ENCODE measurements at regions not wholly inside any gene's neighbourhood (a gene's known extent, or its start where the extent isn't known, plus 50 kb on each side); places are given as distances from the start of the nearest gene placed in this dataset.
"Not testable (repeated sequence)": the region's sequence is repeated elsewhere in the genome, so short reads cannot be mapped to it uniquely, and the experiment has no call there.

GRCh38 chr3:20832963-20833362 is 647.0 kb upstream of the SGO1 start:
- H3K4me1 ChIP-seq (ENCODE audit: insufficient read depth, low read length), result no peaks in the 10 kb centered on the region
- H3K27ac Mint-ChIP-seq, result no peak overlapping the region
- ChIA-PET CTCF (no interaction called here), POLR2A (no interaction called here)
- H3K9me3 Mint-ChIP-seq, result peaks cover 9% of the 10 kb centered on the region
- no peaks in the 10 kb centered on the region for H3K36me3 Mint-ChIP-seq (ENCODE audit: low read depth)
- H3K27me3 ChIP-seq (ENCODE audit: control insufficient read depth in 1 of 2, insufficient read depth in 2 of 2, low read length in 2 of 2), result no peaks in the 10 kb centered on the region
- H3K27ac ChIP-seq (ENCODE audit: low read depth in 1 of 2, low read length in 2 of 2), result no peak overlapping the region
- H3K36me3 ChIP-seq (ENCODE audit: insufficient read depth, low read length), result no peaks in the 10 kb centered on the region
- no peak overlapping the region for H3K4me3 Mint-ChIP-seq
- TF ChIP-seq CTCF (IDR thresholded peaks at IDR 0.05), result no peak
- DNase-seq (no peak), ATAC-seq (ENCODE audit: poor library complexity) (no peak)
- intact Hi-C loops (cut with DNase I, micrococcal nuclease), result no loop called here
- no peak overlapping the region for H3K4me3 ChIP-seq (ENCODE audit: low read length)
- no peaks in the 10 kb centered on the region for H3K27me3 Mint-ChIP-seq
- no peaks in the 10 kb centered on the region for H3K4me1 Mint-ChIP-seq (ENCODE audit: low read depth)
- no peaks in the 10 kb centered on the region for H3K9me3 ChIP-seq (ENCODE audit: control insufficient read depth in 1 of 2, insufficient read depth in 1 of 2, low read length in 2 of 2)

GRCh38 chr3:20822251-20822650 is 636.2 kb upstream of the SGO1 start:
- CTCF ChIA-PET, result no interaction called here
- H3K4me1 Mint-ChIP-seq (ENCODE audit: low read depth), result no peaks in the 10 kb centered on the region
- POLR2A ChIA-PET, result no interaction called here
- peaks cover 7 to 19% of the 10 kb centered on the region in 2 experiments for H3K9me3 ChIP-seq (ENCODE audit: control insufficient read depth in 1 of 2, insufficient read depth in 1 of 2, low read length in 2 of 2)
- H3K27ac Mint-ChIP-seq, result no peak overlapping the region
- H3K9me3 Mint-ChIP-seq, result peaks cover 27% of the 10 kb centered on the region
- ATAC-seq (ENCODE audit: poor library complexity) (no peak), DNase-seq (no peak)
- peaks cover 8% of the 10 kb centered on the region for H3K36me3 Mint-ChIP-seq (ENCODE audit: low read depth)
- intact Hi-C loops (cut with DNase I, micrococcal nuclease), result no loop called here
- no peak overlapping the region for H3K4me3 ChIP-seq (ENCODE audit: low read length)
- H3K27me3 Mint-ChIP-seq, result no peaks in the 10 kb centered on the region
- no peak for TF ChIP-seq CTCF (IDR thresholded peaks at IDR 0.05)
- no peaks in the 10 kb centered on the region for H3K27me3 ChIP-seq (ENCODE audit: control insufficient read depth in 1 of 2, insufficient read depth in 2 of 2, low read length in 2 of 2)
- H3K4me1 ChIP-seq (ENCODE audit: insufficient read depth, low read length), result no peaks in the 10 kb centered on the region
- H3K4me3 Mint-ChIP-seq, result no peak overlapping the region
- H3K36me3 ChIP-seq (ENCODE audit: insufficient read depth, low read length), result no peaks in the 10 kb centered on the region
- no peak overlapping the region for H3K27ac ChIP-seq (ENCODE audit: low read depth in 1 of 2, low read length in 2 of 2)

- H3K27me3 ChIP-seq (ENCODE audit: control insufficient read depth in 1 of 2, insufficient read depth in 2 of 2, low read length in 2 of 2); H3K27ac Mint-ChIP-seq; POLR2A ChIA-PET; intact Hi-C loops (cut with DNase I, micrococcal nuclease); CTCF ChIA-PET; H3K4me3 Mint-ChIP-seq; H3K4me3 ChIP-seq (ENCODE audit: low read length); H3K36me3 ChIP-seq (ENCODE audit: insufficient read depth, low read length); H3K4me1 ChIP-seq (ENCODE audit: insufficient read depth, low read length); DNase-seq; ATAC-seq (ENCODE audit: poor library complexity); H3K27ac ChIP-seq (ENCODE audit: low read depth in 1 of 2, low read length in 2 of 2); H3K4me1 Mint-ChIP-seq (ENCODE audit: low read depth); H3K36me3 Mint-ChIP-seq (ENCODE audit: low read depth); H3K27me3 Mint-ChIP-seq: not testable (repeated sequence)
- peaks cover 7 to 19% of the 10 kb centered on the region in 2 experiments for H3K9me3 ChIP-seq (ENCODE audit: control insufficient read depth in 1 of 2, insufficient read depth in 1 of 2, low read length in 2 of 2)
- H3K9me3 Mint-ChIP-seq, result peaks cover 21% of the 10 kb centered on the region
Measured at GRCh38 chr3:20820872-20821271, 634.9 kb upstream of the SGO1 start.

DNA sequence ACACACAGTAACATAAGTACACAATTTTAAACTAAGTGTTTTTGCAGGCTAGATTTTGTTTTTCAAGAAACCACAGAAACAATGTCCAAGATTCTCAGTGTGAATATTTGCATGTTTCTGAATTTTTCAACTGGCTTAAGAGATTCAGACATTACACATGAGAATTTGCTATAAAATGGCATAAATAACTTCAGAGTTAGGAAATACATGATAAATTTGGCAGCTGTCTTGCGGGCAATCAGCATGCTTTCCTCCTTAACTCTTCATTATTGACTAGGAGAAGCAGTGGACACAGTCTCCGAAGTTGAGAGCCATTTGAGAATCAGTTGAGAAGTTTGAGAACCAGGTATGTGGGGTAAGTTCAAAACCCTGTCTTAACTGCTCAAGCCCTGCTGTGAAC is 625.6 kb upstream of the SGO1 start:
- H3K9me3 ChIP-seq (ENCODE audit: control insufficient read depth in 1 of 2, insufficient read depth in 1 of 2, low read length in 2 of 2), result no peaks in the 10 kb centered on the region
- intact Hi-C loops (cut with DNase I, micrococcal nuclease), result no loop called here
- Mint-ChIP-seq H3K4me3 (no peak overlapping the region), H3K27me3 (no peaks in the 10 kb centered on the region), H3K4me1 (ENCODE audit: low read depth) (no peaks in the 10 kb centered on the region), H3K27ac (no peak overlapping the region), H3K36me3 (ENCODE audit: low read depth) (no peaks in the 10 kb centered on the region), H3K9me3 (peaks cover 15% of the 10 kb centered on the region)
- DNase-seq (no peak), ATAC-seq (ENCODE audit: poor library complexity) (no peak)
- no peaks in the 10 kb centered on the region for H3K36me3 ChIP-seq (ENCODE audit: insufficient read depth, low read length)
- H3K4me3 ChIP-seq (ENCODE audit: low read length), result no peak overlapping the region
- POLR2A ChIA-PET, result no interaction called here
- H3K27ac ChIP-seq (ENCODE audit: low read depth in 1 of 2, low read length in 2 of 2), result no peak overlapping the region
- CTCF ChIA-PET, result no interaction called here
- TF ChIP-seq CTCF (IDR thresholded peaks at IDR 0.05), result no peak
- H3K4me1 ChIP-seq (ENCODE audit: insufficient read depth, low read length), result no peaks in the 10 kb centered on the region
- no peaks in the 10 kb centered on the region for H3K27me3 ChIP-seq (ENCODE audit: control insufficient read depth in 1 of 2, insufficient read depth in 2 of 2, low read length in 2 of 2)
